Panc1 (cell line): ENCODE measurements at regions not wholly inside any gene's neighbourhood (a gene's known extent, or its start where the extent isn't known, plus 50 kb on each side); places are given as distances from the start of the nearest gene placed in this dataset.

ENCODE experiments used
- ATAC-seq: fragments of 200-7000 bp; cut with Tn5 transposase; 2 replicates; pipeline ENCODE4 v1.9.1; 2020; ENCODE audit warnings: mild to moderate bottlenecking, moderate library complexity
- BruUV-seq: library from RNA; stranded (reverse); fragments of 400-500 nt; replicated peaks from 2 replicates; lab custom pipeline; 2021; lab: Mats Ljungman, UMichigan
- CTCF ChIA-PET: fragments of 300-600 bp; sonication (Branson Sonifier 250); formaldehyde crosslinking; loops from one replicate; lab custom pipeline; 2022; ENCODE audit warnings: antibody characterized with exemption; lab: Charles Lee
- POLR2A ChIA-PET: fragments of 300-600 bp; sonication (Branson Sonifier 250); formaldehyde crosslinking; loops from one replicate; lab custom pipeline; 2022; ENCODE audit warnings: antibody characterized with exemption; lab: Charles Lee
- DNase-seq: peaks from one replicate; pipeline ENCODE4 v3.0.0-alpha.2; 2010; ENCODE audit warnings: low read depth, low spot score
- H3K27ac ChIP-seq: 2 replicates; pipeline ENCODE4 v1.5.1; 2011; ENCODE audit warnings: mild to moderate bottlenecking, low read length, inconsistent platforms
- H3K27me3 ChIP-seq: fragments of 200-500 bp; sonication (Bioruptor generic); 2 replicates; pipeline ENCODE4 v1.6.0; 2014; ENCODE audit warnings: low read length, inconsistent platforms; ENCODE audit not compliant: control insufficient read depth, insufficient read depth
- H3K36me3 ChIP-seq: fragments of 200-500 bp; sonication (Bioruptor generic); 2 replicates; pipeline ENCODE4 v1.5.1; 2014; ENCODE audit warnings: inconsistent platforms, mild to moderate bottlenecking, low read length, moderate library complexity; ENCODE audit not compliant: control insufficient read depth, insufficient read depth
- H3K4me1 ChIP-seq: 2 replicates; pipeline ENCODE4 v1.5.1; 2011; ENCODE audit warnings: inconsistent platforms, mild to moderate bottlenecking, low read length, moderate library complexity; ENCODE audit not compliant: control insufficient read depth, insufficient read depth
- H3K4me3 ChIP-seq, 2 experiments: 2 replicates each; pipeline ENCODE4 v1.5.1; 2011 to 2012; ENCODE audit warnings: low read depth in 2 of 2, low read length in 2 of 2, mild to moderate bottlenecking in 2 of 2, inconsistent platforms in 1 of 2, moderate library complexity in 1 of 2
- H3K9me3 ChIP-seq: fragments of 200-500 bp; sonication (Bioruptor generic); 2 replicates; pipeline ENCODE4 v1.5.1; 2014; ENCODE audit warnings: low read depth, mild to moderate bottlenecking, inconsistent platforms, low read length, moderate library complexity; ENCODE audit not compliant: control insufficient read depth, insufficient read depth
- CTCF ChIP-seq: fragments of 450-650 bp; IDR thresholded peaks from 2 replicates; pipeline ENCODE4 v1.5.1; 2017; ENCODE audit warnings: mild to moderate bottlenecking
- POLR2AphosphoS5 ChIP-seq: IDR thresholded peaks from 2 replicates; pipeline ENCODE4 v1.6.1; 2012; ENCODE audit warnings: mild to moderate bottlenecking, low read depth, low read length, moderate library complexity
- SIN3A ChIP-seq: IDR thresholded peaks from 2 replicates; pipeline ENCODE4 v1.6.1; 2012; ENCODE audit warnings: low read depth, mild to moderate bottlenecking, low read length, moderate library complexity, borderline replicate concordance; ENCODE audit not compliant: insufficient read depth
- TCF7L2 ChIP-seq: IDR thresholded peaks from 2 replicates; pipeline ENCODE4 v1.6.1; 2011; ENCODE audit warnings: mild to moderate bottlenecking, low read depth, low read length, inconsistent platforms
- in situ Hi-C: cut with HindIII; loops from 2 replicates; pipeline ENCODE4 v1.10.0; 2016; ENCODE audit warnings: low sequenced_read_pairs, low pct_unique_long_range_greater_than_20kb
- intact Hi-C: fragments of 100-400 bp; cut with micrococcal nuclease; formaldehyde crosslinking; loops from one replicate; pipeline ENCODE4 v1.10.0; 2022; ENCODE audit not compliant: unreplicated experiment
- TF ChIP-seq, protein P1 (sequence below), 2 experiments: IDR thresholded peaks; 2 replicates each; pipeline ENCODE4 v1.6.1; 2011 to 2012; ENCODE audit warnings: low read depth in 2 of 2, control low read depth in 1 of 2, low read length in 1 of 2, mild to moderate bottlenecking in 1 of 2, moderate library complexity in 1 of 2; ENCODE audit not compliant: insufficient read depth in 1 of 2

DNA sequence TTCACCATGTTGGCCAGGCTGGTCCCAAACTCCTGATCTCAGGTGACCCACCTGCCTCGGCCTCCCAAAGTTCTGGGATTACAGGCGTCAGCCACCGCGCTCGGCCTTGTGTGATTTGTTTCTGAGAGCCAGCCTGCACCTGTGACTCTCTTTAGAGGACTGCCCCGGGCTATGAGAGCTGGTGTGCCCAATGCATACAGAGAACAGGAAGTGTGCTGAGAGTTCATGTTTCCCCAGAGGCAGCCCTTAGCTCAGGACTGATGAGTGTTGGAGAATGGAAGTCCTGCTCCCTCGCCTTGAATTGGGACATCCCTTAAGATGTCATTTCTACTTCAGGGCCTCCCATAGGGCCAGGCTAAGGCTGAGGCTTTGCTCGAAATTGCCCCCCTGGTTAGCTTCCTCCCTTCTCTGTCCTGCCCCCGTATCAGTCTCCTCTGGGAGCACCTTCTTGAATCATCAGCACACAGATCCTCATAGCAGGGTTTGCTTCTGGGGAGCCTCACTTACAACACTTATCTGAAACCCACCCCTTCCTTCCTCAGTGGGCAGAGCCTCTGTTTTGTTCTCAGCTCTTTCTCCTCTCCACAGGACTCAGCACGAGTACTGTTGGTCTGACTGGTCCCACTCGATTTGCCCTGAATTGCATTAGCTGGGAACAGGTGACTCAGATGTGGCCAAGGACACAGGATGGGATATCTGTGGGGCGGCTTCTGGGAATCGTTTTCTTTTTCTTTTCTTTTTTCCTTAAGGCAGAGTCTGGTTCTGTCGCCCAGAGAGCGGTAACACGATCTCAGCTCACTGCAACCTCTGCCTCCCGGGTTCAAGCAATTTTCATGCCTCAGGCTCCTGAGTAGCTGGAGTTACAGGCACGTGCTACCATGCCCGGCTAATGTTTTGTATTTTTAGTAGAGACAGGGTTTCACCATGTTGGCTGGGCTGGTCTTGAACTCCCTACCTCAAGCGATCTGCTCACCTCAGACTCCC lies 80.1 kb downstream of the UBIAD1 start:
- H3K27me3 ChIP-seq, result no peaks in the 10 kb centered on the region
- H3K36me3 ChIP-seq, result no peaks in the 10 kb centered on the region
- ChIA-PET CTCF (no interaction called here), POLR2A (no interaction called here)
- intact Hi-C loops (no loop called here), in situ Hi-C loops (no loop called here)
- no peaks in the 10 kb centered on the region for H3K4me1 ChIP-seq
- H3K9me3 ChIP-seq, result peaks cover 4% of the 10 kb centered on the region; the same call in 1 of the 2 replicates
- BruUV-seq, result no TSS peak
- DNase-seq (no peak), ATAC-seq (no peak)
- H3K4me3 ChIP-seq, result no peak overlapping the region
- no peak overlapping the region for H3K27ac ChIP-seq
- no peak for TF ChIP-seq CTCF
- no peak for TF ChIP-seq SIN3A
- TF ChIP-seq, protein P1, sequence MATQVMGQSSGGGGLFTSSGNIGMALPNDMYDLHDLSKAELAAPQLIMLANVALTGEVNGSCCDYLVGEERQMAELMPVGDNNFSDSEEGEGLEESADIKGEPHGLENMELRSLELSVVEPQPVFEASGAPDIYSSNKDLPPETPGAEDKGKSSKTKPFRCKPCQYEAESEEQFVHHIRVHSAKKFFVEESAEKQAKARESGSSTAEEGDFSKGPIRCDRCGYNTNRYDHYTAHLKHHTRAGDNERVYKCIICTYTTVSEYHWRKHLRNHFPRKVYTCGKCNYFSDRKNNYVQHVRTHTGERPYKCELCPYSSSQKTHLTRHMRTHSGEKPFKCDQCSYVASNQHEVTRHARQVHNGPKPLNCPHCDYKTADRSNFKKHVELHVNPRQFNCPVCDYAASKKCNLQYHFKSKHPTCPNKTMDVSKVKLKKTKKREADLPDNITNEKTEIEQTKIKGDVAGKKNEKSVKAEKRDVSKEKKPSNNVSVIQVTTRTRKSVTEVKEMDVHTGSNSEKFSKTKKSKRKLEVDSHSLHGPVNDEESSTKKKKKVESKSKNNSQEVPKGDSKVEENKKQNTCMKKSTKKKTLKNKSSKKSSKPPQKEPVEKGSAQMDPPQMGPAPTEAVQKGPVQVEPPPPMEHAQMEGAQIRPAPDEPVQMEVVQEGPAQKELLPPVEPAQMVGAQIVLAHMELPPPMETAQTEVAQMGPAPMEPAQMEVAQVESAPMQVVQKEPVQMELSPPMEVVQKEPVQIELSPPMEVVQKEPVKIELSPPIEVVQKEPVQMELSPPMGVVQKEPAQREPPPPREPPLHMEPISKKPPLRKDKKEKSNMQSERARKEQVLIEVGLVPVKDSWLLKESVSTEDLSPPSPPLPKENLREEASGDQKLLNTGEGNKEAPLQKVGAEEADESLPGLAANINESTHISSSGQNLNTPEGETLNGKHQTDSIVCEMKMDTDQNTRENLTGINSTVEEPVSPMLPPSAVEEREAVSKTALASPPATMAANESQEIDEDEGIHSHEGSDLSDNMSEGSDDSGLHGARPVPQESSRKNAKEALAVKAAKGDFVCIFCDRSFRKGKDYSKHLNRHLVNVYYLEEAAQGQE (IDR thresholded peaks at IDR 0.05; ENCODE audit: insufficient read depth in 1 of 2, low read depth in 2 of 2, low read length in 1 of 2), result no peak
- TF ChIP-seq POLR2AphosphoS5, result no peak
- TF ChIP-seq TCF7L2, result no peak

DNA sequence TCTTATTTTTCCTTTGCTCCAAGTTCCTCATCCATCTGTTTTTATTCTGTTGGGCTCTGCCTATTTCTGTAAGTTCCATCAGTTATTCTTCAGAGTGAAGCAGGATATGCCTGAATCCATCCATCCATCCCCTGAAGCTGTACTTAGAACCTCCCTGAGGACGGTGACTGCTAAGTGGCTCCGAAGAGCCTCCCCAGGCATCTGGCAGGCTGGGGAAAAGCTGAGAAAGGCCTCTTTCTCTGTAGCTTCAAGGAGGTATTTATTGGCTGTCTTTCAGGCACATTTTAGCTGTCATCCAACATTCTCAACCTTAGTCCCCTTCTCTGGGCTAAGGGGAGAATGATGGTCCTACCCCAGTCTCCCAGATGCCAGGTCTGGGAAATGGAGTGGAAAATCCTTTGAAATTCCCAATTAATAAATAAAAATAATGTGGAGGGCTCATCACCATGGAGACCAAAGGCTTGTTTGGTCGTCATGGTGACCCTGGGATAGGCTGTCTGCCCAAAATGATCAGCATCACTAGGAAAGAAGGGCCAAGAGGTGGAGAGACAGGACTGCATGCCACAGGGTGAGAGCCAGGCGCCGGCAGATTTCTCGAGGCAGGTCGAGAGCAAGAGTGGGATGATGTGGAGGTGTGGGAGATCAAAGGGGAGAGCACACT lies 82.0 kb downstream of the UBIAD1 start:
- DNase-seq (no peak), ATAC-seq (no peak)
- no peak overlapping the region for H3K27ac ChIP-seq
- peaks cover 4% of the 10 kb centered on the region; the same call in 1 of the 2 replicates for H3K9me3 ChIP-seq
- intact Hi-C loops (no loop called here), in situ Hi-C loops (no loop called here)
- H3K36me3 ChIP-seq, result no peaks in the 10 kb centered on the region
- no peak overlapping the region for H3K4me3 ChIP-seq
- ChIA-PET CTCF (no interaction called here), POLR2A (no interaction called here)
- no peaks in the 10 kb centered on the region for H3K4me1 ChIP-seq
- no peaks in the 10 kb centered on the region for H3K27me3 ChIP-seq
- no TSS peak for BruUV-seq
- no peak for TF ChIP-seq TCF7L2
